Hepatocyte (in vitro differentiated cells): ENCODE measurements at regions not wholly inside any gene's neighbourhood (a gene's known extent, or its start where the extent isn't known, plus 50 kb on each side); places are given as distances from the start of the nearest gene placed in this dataset.

Experiments
- EZH2phosphoT487 ChIP-seq: fragments of 200-600 bp; sonication (generic); IDR thresholded peaks from one replicate; pipeline ENCODE4 v1.6.1; 2018; ENCODE audit warnings: antibody characterized with exemption, mild to moderate bottlenecking, low read depth, moderate library complexity; ENCODE audit not compliant: unreplicated experiment, severe bottlenecking
- TF ChIP-seq, protein P1 (sequence below): fragments of 200-600 bp; sonication (generic); IDR thresholded peaks from 2 replicates; pipeline ENCODE4 v1.5.1; 2016; ENCODE audit warnings: antibody characterized with exemption, mild to moderate bottlenecking; ENCODE audit not compliant: poor library complexity

- TF ChIP-seq EZH2phosphoT487: no peak
- TF ChIP-seq, protein P1, sequence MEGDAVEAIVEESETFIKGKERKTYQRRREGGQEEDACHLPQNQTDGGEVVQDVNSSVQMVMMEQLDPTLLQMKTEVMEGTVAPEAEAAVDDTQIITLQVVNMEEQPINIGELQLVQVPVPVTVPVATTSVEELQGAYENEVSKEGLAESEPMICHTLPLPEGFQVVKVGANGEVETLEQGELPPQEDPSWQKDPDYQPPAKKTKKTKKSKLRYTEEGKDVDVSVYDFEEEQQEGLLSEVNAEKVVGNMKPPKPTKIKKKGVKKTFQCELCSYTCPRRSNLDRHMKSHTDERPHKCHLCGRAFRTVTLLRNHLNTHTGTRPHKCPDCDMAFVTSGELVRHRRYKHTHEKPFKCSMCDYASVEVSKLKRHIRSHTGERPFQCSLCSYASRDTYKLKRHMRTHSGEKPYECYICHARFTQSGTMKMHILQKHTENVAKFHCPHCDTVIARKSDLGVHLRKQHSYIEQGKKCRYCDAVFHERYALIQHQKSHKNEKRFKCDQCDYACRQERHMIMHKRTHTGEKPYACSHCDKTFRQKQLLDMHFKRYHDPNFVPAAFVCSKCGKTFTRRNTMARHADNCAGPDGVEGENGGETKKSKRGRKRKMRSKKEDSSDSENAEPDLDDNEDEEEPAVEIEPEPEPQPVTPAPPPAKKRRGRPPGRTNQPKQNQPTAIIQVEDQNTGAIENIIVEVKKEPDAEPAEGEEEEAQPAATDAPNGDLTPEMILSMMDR: no peak
Observed at GRCh38 chr1:88560621-88561020, 123.5 kb upstream of the PKN2 start.
